HL-60/S4 treated with phorbol 12-myristate 13-acetate at 8.2 ng/mL for 4 days and 3 days (cell line): ENCODE measurements at regions not wholly inside any gene's neighbourhood (a gene's known extent, or its start where the extent isn't known, plus 50 kb on each side); places are given as distances from the start of the nearest gene placed in this dataset.
"Not testable (repeated sequence)": the region's sequence is repeated elsewhere in the genome, so short reads cannot be mapped to it uniquely, and the experiment has no call there.

Experiments
- in situ Hi-C: fragments of 300-500 bp; cut with MboI; formaldehyde crosslinking; loops from 2 replicates; pipeline ENCODE4 v1.15.0; 2022; ENCODE audit warnings: low sequenced_read_pairs

- in situ Hi-C loops, result no loop called here
Measured at GRCh38 chr2:147615726-147616125, 229.1 kb upstream of the ACVR2A start.

GRCh38 chr2:147614979-147615470, 229.8 kb upstream of the ACVR2A start:
- in situ Hi-C loops, result no loop called here

GRCh38 chr2:147614471-147614870, 230.4 kb upstream of the ACVR2A start:
- in situ Hi-C loops, result no loop called here

GRCh38 chr2:147610496-147611040, 234.3 kb upstream of the ACVR2A start:
- in situ Hi-C loops, result no loop called here

GRCh38 chr2:147609301-147609700, 235.5 kb upstream of the ACVR2A start:
- in situ Hi-C loops, result no loop called here

GRCh38 chr2:147607379-147607778, 237.4 kb upstream of the ACVR2A start:
- in situ Hi-C loops, result no loop called here

GRCh38 chr2:147603876-147604275, 241.0 kb upstream of the ACVR2A start:
- in situ Hi-C loops, result no loop called here

- in situ Hi-C loops, result no loop called here
Measured at GRCh38 chr2:147603447-147603846, 241.4 kb upstream of the ACVR2A start.

GRCh38 chr2:147600646-147601045, 244.2 kb upstream of the ACVR2A start:
- in situ Hi-C loops, result no loop called here

GRCh38 chr2:147600223-147600622, 244.6 kb upstream of the ACVR2A start:
- in situ Hi-C loops, result no loop called here

- in situ Hi-C loops, result no loop called here
Measured at GRCh38 chr2:147595200-147595599, 249.6 kb upstream of the ACVR2A start.

GRCh38 chr2:147594038-147594437, 250.8 kb upstream of the ACVR2A start:
- in situ Hi-C loops, result no loop called here

- in situ Hi-C loops, result not testable (repeated sequence)
Measured at GRCh38 chr2:147592784-147593183, 252.0 kb upstream of the ACVR2A start.

- in situ Hi-C loops, result no loop called here
Measured at GRCh38 chr2:147589127-147589526, 255.7 kb upstream of the ACVR2A start.

- in situ Hi-C loops, result no loop called here
Measured at GRCh38 chr2:147588191-147588590, 256.6 kb upstream of the ACVR2A start.

- in situ Hi-C loops, result no loop called here
Measured at GRCh38 chr2:147578529-147578928, 266.3 kb upstream of the ACVR2A start.

- in situ Hi-C loops, result no loop called here
Measured at GRCh38 chr2:147577998-147578380, 266.8 kb upstream of the ACVR2A start.

GRCh38 chr2:147577323-147577997, 267.4 kb upstream of the ACVR2A start:
- in situ Hi-C loops, result no loop called here

GRCh38 chr2:147575106-147575505, 269.7 kb upstream of the ACVR2A start:
- in situ Hi-C loops, result no loop called here

GRCh38 chr2:147572622-147573021, 272.2 kb upstream of the ACVR2A start:
- in situ Hi-C loops, result no loop called here

- in situ Hi-C loops, result no loop called here
Measured at GRCh38 chr2:147569426-147569825, 275.4 kb upstream of the ACVR2A start.

GRCh38 chr2:147568109-147568508, 276.7 kb upstream of the ACVR2A start:
- in situ Hi-C loops, result no loop called here

- in situ Hi-C loops, result no loop called here
Measured at GRCh38 chr2:147567136-147567535, 277.7 kb upstream of the ACVR2A start.
